Spleen (tissue), 7 donors: ENCODE measurements at regions not wholly inside any gene's neighbourhood (a gene's known extent, or its start where the extent isn't known, plus 50 kb on each side); places are given as distances from the start of the nearest gene placed in this dataset.

Source experiments
- POLR2AphosphoS5 ChIP-seq, 3 donors: sonication (generic); formaldehyde crosslinking; IDR thresholded peaks; one replicate each; pipeline ENCODE4 v1.5.1; 2017; ENCODE audit warnings: antibody characterized with exemption in 3 of 3
- TF ChIP-seq, protein P1 (sequence below), 11 experiments: fragments of 200-600 bp in 7 of 11; fragments of 450-650 bp in 4 of 11; sonication (generic) in 4 of 11; IDR thresholded peaks in 8 of 11; conservative IDR thresholded peaks in 3 of 11; 1 replicate in 7 of 11; 2 replicates in 4 of 11; pipeline versions ENCODE4 v1.4.0 to v1.8.0; 2016 to 2021; ENCODE audit warnings: antibody characterized with exemption in 11 of 11, inconsistent platforms in 4 of 11, mild to moderate bottlenecking in 1 of 11
- donor health status: DM: no; HTN: no; CAD: no; lungs with moderate emphysema.
- donor health status: DM: no; HTN: no; CAD: no.
- donor health status: DM: no; HTN: no; CAD: no.

DNA sequence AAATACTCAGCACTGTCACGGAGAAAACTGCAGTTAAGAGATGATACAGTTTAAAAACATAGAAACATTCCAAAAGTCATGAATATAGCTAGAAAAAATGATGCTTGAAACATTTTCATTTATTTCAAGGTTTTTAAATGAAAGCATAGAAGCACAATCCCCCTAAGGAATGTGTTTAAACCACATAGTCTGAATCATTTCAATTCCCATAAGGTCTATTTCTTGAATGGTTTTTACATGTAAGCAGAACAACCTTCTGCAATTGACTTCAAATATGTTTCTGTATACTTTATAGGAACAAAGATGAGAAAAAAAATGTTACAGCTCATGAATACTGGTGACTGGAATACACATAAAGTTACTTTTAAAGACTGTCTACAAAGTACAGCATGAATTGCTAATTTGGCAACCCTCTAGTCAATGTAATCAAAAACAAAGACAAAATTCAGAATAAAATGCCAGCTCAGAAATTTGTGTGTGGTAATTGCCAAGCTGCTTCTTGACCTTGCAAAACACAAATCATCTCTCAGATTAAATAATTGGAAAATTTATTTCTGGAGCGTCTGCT, 886.4 kb upstream of the ADGRL3 start:
- TF ChIP-seq, protein P1, sequence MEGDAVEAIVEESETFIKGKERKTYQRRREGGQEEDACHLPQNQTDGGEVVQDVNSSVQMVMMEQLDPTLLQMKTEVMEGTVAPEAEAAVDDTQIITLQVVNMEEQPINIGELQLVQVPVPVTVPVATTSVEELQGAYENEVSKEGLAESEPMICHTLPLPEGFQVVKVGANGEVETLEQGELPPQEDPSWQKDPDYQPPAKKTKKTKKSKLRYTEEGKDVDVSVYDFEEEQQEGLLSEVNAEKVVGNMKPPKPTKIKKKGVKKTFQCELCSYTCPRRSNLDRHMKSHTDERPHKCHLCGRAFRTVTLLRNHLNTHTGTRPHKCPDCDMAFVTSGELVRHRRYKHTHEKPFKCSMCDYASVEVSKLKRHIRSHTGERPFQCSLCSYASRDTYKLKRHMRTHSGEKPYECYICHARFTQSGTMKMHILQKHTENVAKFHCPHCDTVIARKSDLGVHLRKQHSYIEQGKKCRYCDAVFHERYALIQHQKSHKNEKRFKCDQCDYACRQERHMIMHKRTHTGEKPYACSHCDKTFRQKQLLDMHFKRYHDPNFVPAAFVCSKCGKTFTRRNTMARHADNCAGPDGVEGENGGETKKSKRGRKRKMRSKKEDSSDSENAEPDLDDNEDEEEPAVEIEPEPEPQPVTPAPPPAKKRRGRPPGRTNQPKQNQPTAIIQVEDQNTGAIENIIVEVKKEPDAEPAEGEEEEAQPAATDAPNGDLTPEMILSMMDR (IDR thresholded peaks at IDR 0.05 in 8 of 11, conservative IDR thresholded peaks at IDR 0.05 in 3 of 11): no peak
- no peak for TF ChIP-seq POLR2AphosphoS5 (IDR thresholded peaks at IDR 0.05)
